AG04449 (cell line): ENCODE measurements at regions not wholly inside any gene's neighbourhood (a gene's known extent, or its start where the extent isn't known, plus 50 kb on each side); places are given as distances from the start of the nearest gene placed in this dataset.

Source experiments
- CTCF ChIA-PET: fragments of 350-600 bp; formaldehyde crosslinking; extraction: SDS; loops from one replicate; lab custom pipeline; 2021; ENCODE audit warnings: antibody characterized with exemption; lab: Yijun Ruan, JAX
- POLR2A ChIA-PET: fragments of 400-600, 350-600 bp; formaldehyde crosslinking; extraction: SDS; loops from one replicate; lab custom pipeline; 2020; ENCODE audit warnings: antibody characterized with exemption, inconsistent platforms; lab: Yijun Ruan, JAX
- DNase-seq: peaks from one replicate; pipeline ENCODE4 v3.0.0-alpha.2; 2010; ENCODE audit warnings: low read depth, low spot score
- H3K4me3 ChIP-seq: 2 replicates; pipeline ENCODE4 v1.5.1; 2011; ENCODE audit warnings: low read depth, mild to moderate bottlenecking, control low read depth, low read length
- CTCF ChIP-seq: IDR thresholded peaks from one replicate; pipeline ENCODE4 v1.5.1; 2011; ENCODE audit warnings: mild to moderate bottlenecking, moderate library complexity, low read length, control low read depth, inconsistent platforms; ENCODE audit not compliant: insufficient read depth; ENCODE audit errors: missing control alignments

GRCh38 chr6:11437824-11438459, 99.6 kb upstream of the TMEM170B start:
- ChIA-PET CTCF (interaction anchor here (1.8 kb wide), 1 partner anchor 58 kb away, joined by 7 read pairs; no protein-coding TSS in a partner anchor), POLR2A (interaction anchor here (0.6 kb wide), 1 partner anchor 27 kb away, joined by 3 read pairs; no protein-coding TSS in a partner anchor)
- no peak for DNase-seq
- no peak overlapping the region for H3K4me3 ChIP-seq
- no peak for TF ChIP-seq CTCF

- H3K4me3 ChIP-seq: no peak overlapping the region
- ChIA-PET POLR2A (no interaction called here), CTCF (interaction anchor here (0.8 kb wide), 1 partner anchor 43 kb away, joined by 3 read pairs; no protein-coding TSS in a partner anchor)
- no peak for TF ChIP-seq CTCF
- DNase-seq: no peak
Observed at GRCh38 chr6:11436508-11437096, 100.9 kb upstream of the TMEM170B start.

GRCh38 chr6:11434565-11435326, 102.8 kb upstream of the TMEM170B start:
- no peak overlapping the region for H3K4me3 ChIP-seq
- ChIA-PET CTCF (interaction anchor here (4.8 kb wide), 1 partner anchor 61 kb away, joined by 26 read pairs; no protein-coding TSS in a partner anchor), POLR2A (no interaction called here)
- TF ChIP-seq CTCF: no peak
- DNase-seq: peak; percentile 56

- H3K4me3 ChIP-seq: no peak overlapping the region
- no peak for DNase-seq
- TF ChIP-seq CTCF: no peak
- POLR2A ChIA-PET: no interaction called here
- CTCF ChIA-PET: interaction anchor here (1.0 to 4.8 kb wide), 3 partner anchors 27 to 289 kb away, joined by 3 to 26 read pairs (median 4); no protein-coding TSS in a partner anchor
Observed at GRCh38 chr6:11433860-11434259, 103.7 kb upstream of the TMEM170B start.

- no peak overlapping the region for H3K4me3 ChIP-seq
- TF ChIP-seq CTCF: no peak
- POLR2A ChIA-PET: interaction anchor here (0.7 to 1.1 kb wide), 4 partner anchors 54 to 236 kb away, joined by 3 to 5 read pairs (median 3); no protein-coding TSS in a partner anchor
- CTCF ChIA-PET: interaction anchor here (0.9 to 4.8 kb wide), 3 partner anchors 28 to 233 kb away, joined by 3 to 26 read pairs (median 3); no protein-coding TSS in a partner anchor
- peak; percentile 77 for DNase-seq
Observed at GRCh38 chr6:11432713-11433450, 104.7 kb upstream of the TMEM170B start.
